Left ventricle myocardium superior (tissue), 1 donor: ENCODE measurements at regions not wholly inside any gene's neighbourhood (a gene's known extent, or its start where the extent isn't known, plus 50 kb on each side); places are given as distances from the start of the nearest gene placed in this dataset.
A peak's percentile ranks its signal among the peaks of the same experiment; 100 is the strongest.

ENCODE experiments used
- ATAC-seq: fragments of 200-7000 bp; cut with Tn5 transposase; one replicate; pipeline ENCODE4 v1.9.1; 2020; ENCODE audit warnings: mild to moderate bottlenecking, moderate library complexity
- DNase-seq: peaks from one replicate; pipeline ENCODE4 v3.0.0-alpha.2; 2020
- intact Hi-C: fragments of 100-400 bp; cut with micrococcal nuclease; formaldehyde crosslinking; loops from one replicate; pipeline ENCODE4 v1.11.0; 2022
- donor health status: DM: no; HTN: yes; CAD: no; lungs with severe emphysema.

DNA sequence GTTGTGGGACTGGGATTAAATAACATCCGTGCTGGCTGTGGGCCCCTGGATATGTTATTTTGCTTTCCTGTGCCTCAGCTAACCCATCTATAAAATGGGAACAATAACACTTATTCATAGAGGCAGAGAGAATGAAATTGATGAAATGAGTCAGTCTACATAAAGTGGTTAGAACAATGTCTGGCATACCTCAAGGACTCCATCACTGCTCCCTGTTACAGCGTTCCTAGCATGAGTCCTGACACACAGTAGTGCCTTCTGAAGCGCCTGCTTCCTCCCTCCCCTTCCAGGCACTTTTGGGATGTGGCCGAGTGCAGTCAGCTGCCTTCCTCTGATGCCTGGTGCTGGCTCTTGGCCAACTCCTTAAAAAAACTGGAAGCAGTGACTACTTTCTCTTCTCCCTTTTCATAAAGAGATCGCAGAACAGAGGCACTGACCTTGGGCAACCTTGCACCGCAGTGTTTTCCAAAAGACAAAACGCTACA, 108.4 kb upstream of the ZMIZ1 start:
- DNase-seq (peak; percentile 70), ATAC-seq (peak; percentile 54)
- intact Hi-C loops = no loop called here

- no peak for DNase-seq
- ATAC-seq = no peak
- intact Hi-C loops = no loop called here
Measured at GRCh38 chr10:78961760-78962159, 107.0 kb upstream of the ZMIZ1 start.

GRCh38 chr10:78963074-78964034, 105.4 kb upstream of the ZMIZ1 start:
- intact Hi-C loops = no loop called here
- peak; percentile 63 for ATAC-seq
- peak; percentile 65 for DNase-seq

- ATAC-seq = no peak
Measured at GRCh38 chr10:78964274-78964951, 104.4 kb upstream of the ZMIZ1 start.

DNA sequence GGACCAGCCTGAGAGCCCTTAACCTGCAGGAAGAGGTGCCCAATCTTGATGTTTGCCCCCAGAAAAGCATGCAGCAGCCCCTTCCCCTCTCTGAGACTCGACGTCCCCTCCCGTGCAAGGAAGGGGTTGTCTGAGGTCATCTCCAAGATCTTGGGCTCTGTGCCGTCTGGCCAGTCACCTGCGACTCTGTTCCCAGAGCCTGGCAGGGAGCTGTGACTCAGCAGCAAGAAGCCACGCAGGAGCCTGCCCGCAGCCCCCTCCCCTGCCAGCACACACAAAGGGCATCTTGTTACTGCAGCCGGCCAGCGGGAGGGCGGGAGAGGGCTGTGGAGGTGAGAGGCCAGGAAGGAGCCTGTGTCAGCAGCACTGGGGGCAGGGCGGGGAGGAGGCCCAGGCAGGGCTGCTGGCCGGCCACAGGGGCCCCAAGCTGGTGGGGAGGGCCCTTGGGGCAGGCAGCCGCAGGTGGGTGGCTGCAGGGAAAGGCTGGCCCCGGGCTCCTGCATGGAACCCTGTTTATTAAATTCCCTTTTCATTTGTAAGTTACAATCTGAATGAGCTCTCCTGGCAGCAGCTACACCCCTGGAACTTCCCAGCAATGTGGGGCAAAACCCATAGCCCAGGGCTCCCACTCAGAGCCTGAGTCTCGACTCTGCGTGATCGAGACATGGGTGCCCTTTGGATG, 103.7 kb upstream of the ZMIZ1 start:
- peak; percentile 46 for ATAC-seq
- peak; percentile 41 for DNase-seq
- intact Hi-C loops = no loop called here

More at GRCh38 chr10:78964274-78964951, 104.4 kb upstream of the ZMIZ1 start:
- DNase-seq = no peak
- intact Hi-C loops = no loop called here

DNA sequence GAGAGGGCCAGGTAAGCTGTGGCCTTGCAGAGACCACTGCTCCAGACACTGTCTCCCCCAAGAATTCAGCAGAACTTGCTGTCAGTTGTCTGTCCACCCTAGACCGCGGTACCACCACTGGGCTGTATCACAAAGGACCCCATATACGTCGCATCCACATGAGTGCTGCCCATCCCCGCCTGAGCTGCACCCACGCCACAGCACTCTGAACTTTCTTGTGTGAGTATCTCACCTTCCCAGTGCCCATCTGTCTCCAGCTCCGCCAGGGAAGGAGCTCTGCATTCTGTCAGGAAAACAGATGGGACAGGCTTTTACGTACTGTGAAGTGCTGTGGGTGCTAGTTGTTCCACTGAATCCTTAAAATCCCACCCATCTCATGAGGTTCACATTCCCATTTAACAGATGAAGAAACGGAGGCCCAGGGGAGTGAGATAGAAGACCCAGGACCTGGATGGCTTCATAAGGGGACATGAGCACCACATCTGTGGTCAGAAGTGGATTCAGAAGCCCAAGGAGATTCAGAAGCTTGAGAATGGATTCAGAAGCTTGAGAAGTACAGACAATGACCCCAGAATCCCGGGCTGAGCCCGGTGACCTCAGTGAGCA, 102.5 kb upstream of the ZMIZ1 start:
- no peak for DNase-seq
- intact Hi-C loops = no loop called here
- no peak for ATAC-seq

GRCh38 chr10:78966844-78967488, 101.8 kb upstream of the ZMIZ1 start:
- no peak for DNase-seq
- intact Hi-C loops = no loop called here
- ATAC-seq = no peak

GRCh38 chr10:78968300-78968942, 100.3 kb upstream of the ZMIZ1 start:
- intact Hi-C loops = no loop called here
- ATAC-seq (no peak), DNase-seq (peak; percentile 11)

DNA sequence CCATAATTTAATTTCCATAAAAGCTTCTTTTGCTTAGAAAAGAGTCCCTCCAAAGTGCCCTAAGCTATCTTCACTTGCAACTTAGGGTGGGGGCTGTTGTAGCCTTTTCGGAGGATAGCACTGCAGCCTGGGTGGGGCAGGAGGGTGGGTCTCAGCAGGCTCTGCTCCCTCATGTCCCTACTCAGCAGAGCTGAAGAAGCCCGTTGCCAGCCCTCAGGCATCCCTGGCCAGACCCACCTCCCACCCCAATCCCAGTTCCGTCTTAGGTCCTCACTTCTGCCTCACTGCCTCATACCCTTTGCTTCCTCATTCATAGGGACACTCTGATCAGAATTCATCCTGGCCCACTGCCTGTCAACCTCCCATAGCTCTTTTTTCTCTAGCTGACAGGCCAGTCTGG, 99.8 kb upstream of the ZMIZ1 start:
- intact Hi-C loops = no loop called here
- DNase-seq = peak; percentile 11
- ATAC-seq = no peak

DNA sequence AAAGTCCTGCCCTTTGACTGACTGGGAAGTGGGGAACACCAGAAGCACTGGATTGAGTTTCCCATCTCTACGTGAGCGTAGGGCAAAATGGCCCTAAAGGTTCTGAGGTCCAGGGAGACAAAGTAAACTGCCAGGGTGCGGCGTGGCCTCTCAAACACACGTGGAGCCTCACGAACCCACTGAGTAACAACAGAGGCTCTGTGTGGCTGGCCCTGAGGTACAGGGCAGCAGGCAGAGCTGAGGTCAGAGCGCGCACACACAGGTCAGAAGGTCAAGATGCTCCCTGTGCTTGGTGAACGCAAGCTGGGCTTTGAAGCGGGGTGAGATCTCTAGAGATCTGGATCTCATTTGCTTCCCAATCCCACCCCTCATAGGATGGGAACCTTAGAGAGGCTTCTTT, 99.0 kb upstream of the ZMIZ1 start:
- DNase-seq = peak; percentile 16
- ATAC-seq = no peak
- intact Hi-C loops = loop anchor here (10.0 kb wide), 1 partner anchor 95 kb away; the partner anchor contains the start of gene ZMIZ1

GRCh38 chr10:78970261-78970660, 98.5 kb upstream of the ZMIZ1 start:
- intact Hi-C loops = loop anchor here (10.0 kb wide), 1 partner anchor 95 kb away; the partner anchor contains the start of gene ZMIZ1
- DNase-seq (peak; percentile 9), ATAC-seq (no peak)

DNA sequence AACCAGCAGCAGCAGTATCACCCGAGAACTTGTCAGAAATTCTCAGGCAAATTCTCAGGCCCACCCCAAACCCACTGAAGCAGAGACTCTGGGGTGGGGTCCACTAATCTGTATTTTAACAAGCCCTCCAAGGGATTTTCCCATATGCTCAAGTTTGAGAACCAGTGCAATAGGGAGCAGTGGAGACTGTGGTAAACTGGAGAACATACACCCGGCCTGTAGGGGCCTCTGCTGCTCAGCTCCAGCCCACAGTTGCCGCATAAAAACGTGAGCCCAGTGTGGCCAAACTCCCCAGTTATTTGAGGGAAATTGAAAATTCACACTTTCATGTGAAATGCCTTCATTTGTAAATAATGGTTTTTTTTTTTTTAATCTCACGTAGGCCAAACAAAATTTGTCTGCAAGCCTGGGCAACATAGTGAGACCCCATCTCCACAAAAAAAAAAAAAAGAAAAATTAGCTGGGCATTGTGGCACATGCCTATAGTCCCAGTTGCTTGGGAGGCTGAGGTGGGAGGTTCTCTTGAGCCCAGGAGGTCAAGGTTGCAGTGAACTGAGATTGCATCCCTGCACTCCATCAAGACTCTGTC, 97.6 kb upstream of the ZMIZ1 start:
- ATAC-seq (no peak), DNase-seq (peak; percentile 18)
- intact Hi-C loops = loop anchor here (10.0 kb wide), 1 partner anchor 94 kb away; the partner anchor contains the start of gene ZMIZ1

DNA sequence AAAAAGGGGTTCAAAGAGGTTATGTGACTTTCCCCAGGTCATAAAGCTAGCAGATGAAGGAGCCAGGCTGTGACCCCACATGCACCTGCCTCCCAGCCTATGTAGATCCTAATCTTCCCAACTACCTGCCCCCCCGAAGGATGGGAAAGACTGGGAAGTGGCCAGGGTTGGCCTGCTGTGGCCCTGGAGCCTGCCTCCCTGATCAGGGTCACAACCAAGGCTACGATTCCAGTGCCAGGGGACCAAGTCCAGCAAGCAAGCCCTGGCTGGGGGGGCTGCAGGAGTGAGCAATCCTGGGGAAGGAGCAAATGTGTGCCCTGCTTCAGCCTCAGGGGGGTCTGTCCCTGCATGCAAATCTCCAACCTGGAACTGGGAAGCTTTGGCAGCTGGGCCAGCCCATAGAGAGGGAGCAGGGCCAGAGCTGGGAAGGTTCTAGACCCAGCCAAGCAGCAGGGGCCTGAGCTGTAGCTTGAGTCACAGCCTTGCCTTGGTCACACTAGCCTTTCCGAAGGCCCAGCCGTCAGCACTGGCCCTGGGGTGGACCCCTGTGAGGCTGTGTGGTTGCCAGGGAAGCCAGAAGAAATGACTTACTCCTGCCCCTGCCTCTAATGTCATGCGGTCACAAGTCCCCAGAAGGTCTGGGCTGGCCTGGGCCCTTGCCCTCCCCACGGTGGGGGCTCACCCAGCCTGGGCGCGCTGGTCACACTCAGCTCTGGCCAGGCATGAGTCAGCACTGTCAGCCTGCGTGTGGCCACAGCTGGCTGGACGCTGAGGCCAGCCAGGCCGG, 96.4 kb upstream of the ZMIZ1 start:
- intact Hi-C loops = loop anchor here (10.0 kb wide), 1 partner anchor 92 kb away; the partner anchor contains the start of gene ZMIZ1
- ATAC-seq = peak; percentile 77
- peak; percentile 87 for DNase-seq

- peak; percentile 88 for DNase-seq
- intact Hi-C loops = loop anchor here (10.0 kb wide), 1 partner anchor 92 kb away; the partner anchor contains the start of gene ZMIZ1
- peak; percentile 78 for ATAC-seq
Measured at GRCh38 chr10:78972947-78973900, 95.5 kb upstream of the ZMIZ1 start.

DNA sequence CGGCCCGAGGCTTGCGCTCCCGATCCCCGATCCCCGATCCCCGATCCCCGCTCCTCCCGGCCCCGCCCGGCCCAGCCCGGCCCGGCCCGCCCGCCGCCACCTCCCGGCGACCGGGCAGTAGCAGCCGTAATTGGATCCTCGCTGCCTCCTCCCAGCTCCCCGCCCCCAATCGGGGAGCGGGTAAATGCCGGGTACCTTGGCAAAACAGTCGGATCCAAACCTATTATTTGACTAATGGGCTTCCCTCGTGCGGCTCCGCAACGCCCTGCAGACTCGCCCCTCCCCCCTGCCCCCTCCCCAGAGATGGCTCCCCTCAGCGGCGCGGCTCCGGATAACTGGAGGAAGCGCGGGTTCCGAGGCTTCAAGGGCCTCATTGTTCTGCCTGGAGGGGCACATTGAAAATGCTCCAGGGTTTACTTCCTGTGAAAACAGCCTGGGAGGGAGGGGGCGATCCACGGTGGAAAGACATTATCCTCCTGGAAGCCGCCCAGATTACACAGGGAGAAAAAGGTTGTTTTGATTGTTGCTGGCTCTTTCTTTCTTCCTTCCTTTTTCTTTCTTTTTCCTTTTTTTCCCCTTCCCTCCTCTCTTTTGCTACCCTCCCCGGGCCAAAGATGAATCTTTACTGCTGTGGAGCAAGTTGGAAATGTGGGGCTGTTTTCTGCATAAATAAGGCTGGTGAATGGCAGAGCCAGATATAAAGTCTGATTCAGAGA, 94.7 kb upstream of the ZMIZ1 start:
- intact Hi-C loops = loop anchor here (10.0 kb wide), 1 partner anchor 91 kb away; the partner anchor contains the start of gene ZMIZ1
- ATAC-seq (peak; percentile 66), DNase-seq (peak; percentile 82)
